Spleen (tissue), 11 donors: ENCODE measurements at regions not wholly inside any gene's neighbourhood (a gene's known extent, or its start where the extent isn't known, plus 50 kb on each side); places are given as distances from the start of the nearest gene placed in this dataset.

Source experiments
- DNase-seq: peaks from one replicate; pipeline ENCODE4 v3.0.0-alpha.2; 2020
- H3K27ac ChIP-seq, 8 donors: fragments of 200-600 bp; sonication (generic) in 7 of 8; 1 replicate in 4 of 8; 2 replicates in 4 of 8; pipeline versions ENCODE4 v1.5.0 to v1.8.0; 2016 to 2021; ENCODE audit warnings: inconsistent platforms in 4 of 8, mild to moderate bottlenecking in 4 of 8, moderate library complexity in 1 of 8
- H3K27me3 ChIP-seq, 7 donors: fragments of 200-600 bp; sonication (generic) in 6 of 7; replicated peaks in 1 of 7; 1 replicate in 4 of 7; 2 replicates in 3 of 7; pipeline versions ENCODE4 v1.5.0 to v1.8.0; 2016 to 2021; ENCODE audit warnings: inconsistent platforms in 3 of 7, mild to moderate bottlenecking in 1 of 7
- H3K36me3 ChIP-seq, 6 donors: fragments of 200-600 bp; sonication (generic) in 5 of 6; 1 replicate in 4 of 6; 2 replicates in 2 of 6; pipeline versions ENCODE4 v1.5.0 to v1.8.0; 2016 to 2021; ENCODE audit warnings: inconsistent platforms in 2 of 6
- H3K4me1 ChIP-seq, 6 donors: fragments of 200-600 bp; sonication (generic) in 5 of 6; 1 replicate in 3 of 6; 2 replicates in 3 of 6; pipeline versions ENCODE4 v1.5.0 to v1.8.0; 2016 to 2021; ENCODE audit warnings: inconsistent platforms in 3 of 6
- H3K4me3 ChIP-seq, 8 donors: fragments of 200-600 bp; sonication (generic) in 7 of 8; 1 replicate in 4 of 8; 2 replicates in 4 of 8; pipeline versions ENCODE4 v1.5.0 to v1.8.0; 2016 to 2021; ENCODE audit warnings: inconsistent platforms in 4 of 8, mild to moderate bottlenecking in 4 of 8, moderate library complexity in 2 of 8
- H3K9me3 ChIP-seq, 8 donors: fragments of 200-600 bp; sonication (generic) in 7 of 8; 1 replicate in 4 of 8; 2 replicates in 4 of 8; pipeline versions ENCODE4 v1.5.0 to v1.8.0; 2016 to 2021; ENCODE audit warnings: inconsistent platforms in 4 of 8
- CTCF ChIP-seq, 11 experiments: fragments of 200-600 bp in 7 of 11; fragments of 450-650 bp in 4 of 11; sonication (generic) in 4 of 11; IDR thresholded peaks in 8 of 11; conservative IDR thresholded peaks in 3 of 11; 1 replicate in 7 of 11; 2 replicates in 4 of 11; pipeline versions ENCODE4 v1.4.0 to v1.8.0; 2016 to 2021; ENCODE audit warnings: antibody characterized with exemption in 11 of 11, inconsistent platforms in 4 of 11, mild to moderate bottlenecking in 1 of 11
- POLR2A ChIP-seq, 3 donors: fragments of 450-650 bp; IDR thresholded peaks; one replicate each; pipeline ENCODE4 v1.5.1; 2017; ENCODE audit warnings: antibody characterized with exemption in 3 of 3, mild to moderate bottlenecking in 1 of 3
- POLR2AphosphoS5 ChIP-seq, 3 donors: sonication (generic); formaldehyde crosslinking; IDR thresholded peaks; one replicate each; pipeline ENCODE4 v1.5.1; 2017; ENCODE audit warnings: antibody characterized with exemption in 3 of 3
- WGBS, 5 donors: extraction: QIAGEN DNeasy Blood & Tissue Kit in 3 of 5; methylation state at CpG; one replicate each; pipeline versions ENCODE4 v1.1.5 to v1.1.7; 2013 to 2018; 5-methylcytosine and 5-hydroxymethylcytosine counted together
- intact Hi-C: fragments of 100-400 bp; cut with DNase I; formaldehyde crosslinking; loops from one replicate; pipeline ENCODE4 v1.15.0; 2023; ENCODE audit warnings: low total_unique reads
- donor health status: healthy with polysubstance abuse.
- donor health status: DM: no; HTN: no; CAD: no; lungs with moderate emphysema.
- donor health status: DM: no; HTN: no; CAD: no.
- donor health status: Bipolar disorder and iron deficiency.
- donor health status: healthy.
- donor health status: DM: no; HTN: no; CAD: no.
- donor health status: DM: yes; HTN: yes; CAD: no.

GRCh38 chr6:55088902-55089301 is 85.4 kb upstream of the HCRTR2 start:
- TF ChIP-seq POLR2AphosphoS5 (IDR thresholded peaks at IDR 0.05): no peak
- TF ChIP-seq CTCF (IDR thresholded peaks at IDR 0.05 in 8 of 11, conservative IDR thresholded peaks at IDR 0.05 in 3 of 11): no peak
- TF ChIP-seq POLR2A (IDR thresholded peaks at IDR 0.05): no peak

GRCh38 chr6:55089325-55089724 is 85.0 kb upstream of the HCRTR2 start:
- Histone ChIP-seq H3K4me1 (no peaks in the 10 kb centered on the region), H3K4me3 (no peak overlapping the region), H3K9me3 (peaks cover 0 to 37% (median 15%) of the 10 kb centered on the region in 8 donors), H3K27me3 (no peaks in the 10 kb centered on the region), H3K27ac (no peak overlapping the region), H3K36me3 (no peaks in the 10 kb centered on the region)
- TF ChIP-seq POLR2AphosphoS5 (IDR thresholded peaks at IDR 0.05): no peak
- TF ChIP-seq POLR2A (IDR thresholded peaks at IDR 0.05): no peak
- WGBS, 5 donors: 85 to 100% (median 96%) methylated on average over 2 of the region's 2 CpGs
- intact Hi-C loops: no loop called here
- no peak for DNase-seq

More at GRCh38 chr6:55088902-55089301, 85.4 kb upstream of the HCRTR2 start:
- Histone ChIP-seq H3K4me3 (no peak overlapping the region), H3K4me1 (no peaks in the 10 kb centered on the region), H3K9me3 (peaks cover 0 to 38% (median 19%) of the 10 kb centered on the region in 8 donors), H3K36me3 (no peaks in the 10 kb centered on the region), H3K27me3 (no peaks in the 10 kb centered on the region), H3K27ac (no peak overlapping the region)
- intact Hi-C loops: no loop called here
- DNase-seq: no peak

GRCh38 chr6:55100686-55101085 is 73.6 kb upstream of the HCRTR2 start:
- 39 to 66% (median 49%) methylated on average over 3 of the region's 3 CpGs for WGBS, 5 donors
- Histone ChIP-seq H3K27me3 (no peaks in the 10 kb centered on the region), H3K4me1 (no peaks in the 10 kb centered on the region), H3K27ac (no peak overlapping the region), H3K9me3 (peaks cover 0 to 8% (median 0%) of the 10 kb centered on the region in 8 donors), H3K36me3 (no peaks in the 10 kb centered on the region), H3K4me3 (no peak overlapping the region)
- intact Hi-C loops: no loop called here
- TF ChIP-seq CTCF (IDR thresholded peaks at IDR 0.05 in 8 of 11, conservative IDR thresholded peaks at IDR 0.05 in 3 of 11) (no peak), POLR2AphosphoS5 (IDR thresholded peaks at IDR 0.05) (no peak), POLR2A (IDR thresholded peaks at IDR 0.05) (no peak)
- DNase-seq: no peak

GRCh38 chr6:55101157-55101556 is 73.2 kb upstream of the HCRTR2 start:
- H3K27ac ChIP-seq: no peak overlapping the region
- intact Hi-C loops: no loop called here
- H3K4me3 ChIP-seq: no peak overlapping the region
- H3K36me3 ChIP-seq: no peaks in the 10 kb centered on the region
- peaks cover 0 to 8% (median 0%) of the 10 kb centered on the region in 8 donors for H3K9me3 ChIP-seq
- no peaks in the 10 kb centered on the region for H3K27me3 ChIP-seq
- TF ChIP-seq POLR2AphosphoS5 (IDR thresholded peaks at IDR 0.05) (no peak), CTCF (IDR thresholded peaks at IDR 0.05 in 8 of 11, conservative IDR thresholded peaks at IDR 0.05 in 3 of 11) (no peak), POLR2A (IDR thresholded peaks at IDR 0.05) (no peak)
- no peaks in the 10 kb centered on the region for H3K4me1 ChIP-seq
- no peak for DNase-seq
- WGBS, 5 donors: 84 to 94% (median 91%) methylated on average over 2 of the region's 2 CpGs
